ENCODE measurements at regions not wholly inside any gene's neighbourhood (a gene's known extent, or its start where the extent isn't known, plus 50 kb on each side); places are given as distances from the start of the nearest gene placed in this dataset.

DNA sequence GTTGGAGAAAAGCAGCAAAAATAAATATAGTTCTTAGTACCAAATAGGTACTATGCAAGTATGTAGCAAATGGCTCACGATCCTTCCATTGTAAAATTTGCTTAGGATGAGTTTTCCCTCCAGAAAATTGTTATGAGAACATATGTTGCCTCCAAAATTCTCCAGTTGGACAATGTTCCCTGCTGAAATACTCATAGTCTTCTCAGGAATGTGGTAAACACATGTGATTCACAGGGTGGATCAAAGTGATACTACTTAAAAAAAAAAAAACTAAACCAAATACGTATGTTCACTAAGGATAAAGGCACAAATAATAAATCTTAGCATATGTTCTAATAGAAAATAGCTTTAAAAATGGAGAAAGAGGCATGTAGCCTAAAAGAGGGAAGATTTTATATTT lies 84.3 kb upstream of the ZNF385D start:
- POLR2A ChIA-PET: no interaction called here
- H3K27me3 Mint-ChIP-seq (ENCODE audit: low read depth): no peaks in the 10 kb centered on the region
- ATAC-seq: no peak

DNA sequence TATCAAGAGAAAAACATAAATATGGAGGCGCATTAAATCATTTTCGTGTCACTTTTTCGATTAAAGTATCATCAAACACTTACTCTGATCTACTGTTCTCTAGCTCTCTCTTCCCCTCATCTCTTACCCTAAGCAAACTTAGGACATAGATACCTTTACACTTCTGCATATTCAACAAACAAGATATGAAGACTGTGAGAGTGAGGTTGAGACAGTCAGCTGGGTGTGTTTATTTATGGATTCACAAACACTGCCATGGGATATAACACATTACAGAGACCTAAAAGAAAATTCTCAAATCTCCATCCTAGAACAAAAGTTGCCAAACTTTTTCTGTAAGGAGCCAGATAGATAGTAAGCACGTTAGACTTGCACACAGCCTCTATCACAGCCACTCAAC lies 85.2 kb upstream of the ZNF385D start:
- Mint-ChIP-seq H3K4me3 (no peak overlapping the region), H3K27ac (no peak overlapping the region), H3K27me3 (ENCODE audit: low read depth) (no peaks in the 10 kb centered on the region), H3K4me1 (no peaks in the 10 kb centered on the region), H3K9me3 (no peaks in the 10 kb centered on the region), H3K36me3 (no peaks in the 10 kb centered on the region)
- TF ChIP-seq, protein P1, sequence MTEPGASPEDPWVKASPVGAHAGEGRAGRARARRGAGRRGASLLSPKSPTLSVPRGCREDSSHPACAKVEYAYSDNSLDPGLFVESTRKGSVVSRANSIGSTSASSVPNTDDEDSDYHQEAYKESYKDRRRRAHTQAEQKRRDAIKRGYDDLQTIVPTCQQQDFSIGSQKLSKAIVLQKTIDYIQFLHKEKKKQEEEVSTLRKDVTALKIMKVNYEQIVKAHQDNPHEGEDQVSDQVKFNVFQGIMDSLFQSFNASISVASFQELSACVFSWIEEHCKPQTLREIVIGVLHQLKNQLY (CRISPR knock-in tag; IDR thresholded peaks at IDR 0.05): no peak
- no peak for TF ChIP-seq ZNF121 (CRISPR knock-in tag; IDR thresholded peaks at IDR 0.05)
- no peak for TF ChIP-seq NFATC4 (CRISPR knock-in tag; IDR thresholded peaks at IDR 0.05)
- TF ChIP-seq, protein P2, sequence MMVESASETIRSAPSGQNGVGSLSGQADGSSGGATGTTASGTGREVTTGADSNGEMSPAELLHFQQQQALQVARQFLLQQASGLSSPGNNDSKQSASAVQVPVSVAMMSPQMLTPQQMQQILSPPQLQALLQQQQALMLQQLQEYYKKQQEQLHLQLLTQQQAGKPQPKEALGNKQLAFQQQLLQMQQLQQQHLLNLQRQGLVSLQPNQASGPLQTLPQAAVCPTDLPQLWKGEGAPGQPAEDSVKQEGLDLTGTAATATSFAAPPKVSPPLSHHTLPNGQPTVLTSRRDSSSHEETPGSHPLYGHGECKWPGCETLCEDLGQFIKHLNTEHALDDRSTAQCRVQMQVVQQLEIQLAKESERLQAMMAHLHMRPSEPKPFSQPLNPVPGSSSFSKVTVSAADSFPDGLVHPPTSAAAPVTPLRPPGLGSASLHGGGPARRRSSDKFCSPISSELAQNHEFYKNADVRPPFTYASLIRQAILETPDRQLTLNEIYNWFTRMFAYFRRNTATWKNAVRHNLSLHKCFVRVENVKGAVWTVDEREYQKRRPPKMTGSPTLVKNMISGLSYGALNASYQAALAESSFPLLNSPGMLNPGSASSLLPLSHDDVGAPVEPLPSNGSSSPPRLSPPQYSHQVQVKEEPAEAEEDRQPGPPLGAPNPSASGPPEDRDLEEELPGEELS (CRISPR knock-in tag; IDR thresholded peaks at IDR 0.05): no peak
- TF ChIP-seq MYBL2 (CRISPR knock-in tag; IDR thresholded peaks at IDR 0.05): no peak
- TF ChIP-seq FOXJ3 (CRISPR knock-in tag; IDR thresholded peaks at IDR 0.05; ENCODE audit: borderline replicate concordance): no peak
- POLR2A ChIA-PET: no interaction called here
- CTCF ChIA-PET: no interaction called here
- ATAC-seq (no peak), DNase-seq (ENCODE audit: low spot score) (no peak)

More for the DNA sequence above, 84.3 kb upstream of the ZNF385D start:
- DNase-seq (ENCODE audit: low spot score): no peak
- Mint-ChIP-seq H3K36me3 (no peaks in the 10 kb centered on the region), H3K9me3 (no peaks in the 10 kb centered on the region), H3K4me1 (no peaks in the 10 kb centered on the region), H3K27ac (no peak overlapping the region), H3K4me3 (no peak overlapping the region)
- no peak for TF ChIP-seq ZNF263 (CRISPR knock-in tag; IDR thresholded peaks at IDR 0.05; ENCODE audit: low read depth)
- no peak for TF ChIP-seq ZNF423 (CRISPR knock-in tag; IDR thresholded peaks at IDR 0.05)
- TF ChIP-seq ELF4 (CRISPR knock-in tag; IDR thresholded peaks at IDR 0.05; ENCODE audit: low read depth): no peak
- TF ChIP-seq FOXP1 (CRISPR knock-in tag; IDR thresholded peaks at IDR 0.05; ENCODE audit: borderline replicate concordance): no peak
- TF ChIP-seq, protein P3, sequence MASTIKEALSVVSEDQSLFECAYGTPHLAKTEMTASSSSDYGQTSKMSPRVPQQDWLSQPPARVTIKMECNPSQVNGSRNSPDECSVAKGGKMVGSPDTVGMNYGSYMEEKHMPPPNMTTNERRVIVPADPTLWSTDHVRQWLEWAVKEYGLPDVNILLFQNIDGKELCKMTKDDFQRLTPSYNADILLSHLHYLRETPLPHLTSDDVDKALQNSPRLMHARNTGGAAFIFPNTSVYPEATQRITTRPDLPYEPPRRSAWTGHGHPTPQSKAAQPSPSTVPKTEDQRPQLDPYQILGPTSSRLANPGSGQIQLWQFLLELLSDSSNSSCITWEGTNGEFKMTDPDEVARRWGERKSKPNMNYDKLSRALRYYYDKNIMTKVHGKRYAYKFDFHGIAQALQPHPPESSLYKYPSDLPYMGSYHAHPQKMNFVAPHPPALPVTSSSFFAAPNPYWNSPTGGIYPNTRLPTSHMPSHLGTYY (CRISPR knock-in tag; IDR thresholded peaks at IDR 0.05): no peak
- TF ChIP-seq NR1H2 (CRISPR knock-in tag; IDR thresholded peaks at IDR 0.05): no peak
- TF ChIP-seq, protein P4, sequence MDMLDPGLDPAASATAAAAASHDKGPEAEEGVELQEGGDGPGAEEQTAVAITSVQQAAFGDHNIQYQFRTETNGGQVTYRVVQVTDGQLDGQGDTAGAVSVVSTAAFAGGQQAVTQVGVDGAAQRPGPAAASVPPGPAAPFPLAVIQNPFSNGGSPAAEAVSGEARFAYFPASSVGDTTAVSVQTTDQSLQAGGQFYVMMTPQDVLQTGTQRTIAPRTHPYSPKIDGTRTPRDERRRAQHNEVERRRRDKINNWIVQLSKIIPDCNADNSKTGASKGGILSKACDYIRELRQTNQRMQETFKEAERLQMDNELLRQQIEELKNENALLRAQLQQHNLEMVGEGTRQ (CRISPR knock-in tag; IDR thresholded peaks at IDR 0.05): no peak
- TF ChIP-seq SOX15 (CRISPR knock-in tag; IDR thresholded peaks at IDR 0.05): no peak
- CTCF ChIA-PET: no interaction called here

DNA sequence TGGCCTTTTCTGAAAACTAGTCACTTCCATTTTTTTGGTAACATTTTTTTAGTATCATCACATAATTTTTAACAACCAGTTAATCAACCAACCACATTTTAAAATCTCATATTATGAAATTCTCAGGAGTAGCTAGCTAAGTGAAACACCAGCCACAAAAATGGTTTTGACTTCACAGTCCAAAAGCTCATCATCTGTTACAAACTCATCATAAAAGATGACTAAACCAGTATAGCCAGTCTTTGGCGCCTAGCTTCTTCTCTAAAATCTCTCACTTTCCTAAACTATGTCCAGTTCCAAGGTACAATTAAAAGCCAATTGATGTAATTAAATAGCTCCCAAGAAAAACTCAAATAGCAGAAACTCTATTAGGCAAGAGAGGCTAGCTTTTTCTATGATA lies 88.2 kb upstream of the ZNF385D start:
- DNase-seq (ENCODE audit: low spot score): no peak
- Mint-ChIP-seq H3K36me3 (no peaks in the 10 kb centered on the region), H3K4me3 (no peak overlapping the region), H3K9me3 (no peaks in the 10 kb centered on the region), H3K4me1 (no peaks in the 10 kb centered on the region), H3K27me3 (ENCODE audit: low read depth) (no peaks in the 10 kb centered on the region), H3K27ac (no peak overlapping the region)
- ATAC-seq: no peak
- ChIA-PET POLR2A (no interaction called here), CTCF (interaction anchor here (0.7 to 0.8 kb wide), 2 partner anchors 13 to 87 kb away, joined by 3 to 4 read pairs; no protein-coding TSS in a partner anchor)
- no peak for TF ChIP-seq ELF4 (CRISPR knock-in tag; IDR thresholded peaks at IDR 0.05; ENCODE audit: low read depth)
- TF ChIP-seq, protein P5, sequence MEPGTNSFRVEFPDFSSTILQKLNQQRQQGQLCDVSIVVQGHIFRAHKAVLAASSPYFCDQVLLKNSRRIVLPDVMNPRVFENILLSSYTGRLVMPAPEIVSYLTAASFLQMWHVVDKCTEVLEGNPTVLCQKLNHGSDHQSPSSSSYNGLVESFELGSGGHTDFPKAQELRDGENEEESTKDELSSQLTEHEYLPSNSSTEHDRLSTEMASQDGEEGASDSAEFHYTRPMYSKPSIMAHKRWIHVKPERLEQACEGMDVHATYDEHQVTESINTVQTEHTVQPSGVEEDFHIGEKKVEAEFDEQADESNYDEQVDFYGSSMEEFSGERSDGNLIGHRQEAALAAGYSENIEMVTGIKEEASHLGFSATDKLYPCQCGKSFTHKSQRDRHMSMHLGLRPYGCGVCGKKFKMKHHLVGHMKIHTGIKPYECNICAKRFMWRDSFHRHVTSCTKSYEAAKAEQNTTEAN (CRISPR knock-in tag; IDR thresholded peaks at IDR 0.05): no peak
- TF ChIP-seq NR3C1 (CRISPR knock-in tag; conservative IDR thresholded peaks at IDR 0.05; ENCODE audit: low read depth): no peak
- TF ChIP-seq, protein P6, sequence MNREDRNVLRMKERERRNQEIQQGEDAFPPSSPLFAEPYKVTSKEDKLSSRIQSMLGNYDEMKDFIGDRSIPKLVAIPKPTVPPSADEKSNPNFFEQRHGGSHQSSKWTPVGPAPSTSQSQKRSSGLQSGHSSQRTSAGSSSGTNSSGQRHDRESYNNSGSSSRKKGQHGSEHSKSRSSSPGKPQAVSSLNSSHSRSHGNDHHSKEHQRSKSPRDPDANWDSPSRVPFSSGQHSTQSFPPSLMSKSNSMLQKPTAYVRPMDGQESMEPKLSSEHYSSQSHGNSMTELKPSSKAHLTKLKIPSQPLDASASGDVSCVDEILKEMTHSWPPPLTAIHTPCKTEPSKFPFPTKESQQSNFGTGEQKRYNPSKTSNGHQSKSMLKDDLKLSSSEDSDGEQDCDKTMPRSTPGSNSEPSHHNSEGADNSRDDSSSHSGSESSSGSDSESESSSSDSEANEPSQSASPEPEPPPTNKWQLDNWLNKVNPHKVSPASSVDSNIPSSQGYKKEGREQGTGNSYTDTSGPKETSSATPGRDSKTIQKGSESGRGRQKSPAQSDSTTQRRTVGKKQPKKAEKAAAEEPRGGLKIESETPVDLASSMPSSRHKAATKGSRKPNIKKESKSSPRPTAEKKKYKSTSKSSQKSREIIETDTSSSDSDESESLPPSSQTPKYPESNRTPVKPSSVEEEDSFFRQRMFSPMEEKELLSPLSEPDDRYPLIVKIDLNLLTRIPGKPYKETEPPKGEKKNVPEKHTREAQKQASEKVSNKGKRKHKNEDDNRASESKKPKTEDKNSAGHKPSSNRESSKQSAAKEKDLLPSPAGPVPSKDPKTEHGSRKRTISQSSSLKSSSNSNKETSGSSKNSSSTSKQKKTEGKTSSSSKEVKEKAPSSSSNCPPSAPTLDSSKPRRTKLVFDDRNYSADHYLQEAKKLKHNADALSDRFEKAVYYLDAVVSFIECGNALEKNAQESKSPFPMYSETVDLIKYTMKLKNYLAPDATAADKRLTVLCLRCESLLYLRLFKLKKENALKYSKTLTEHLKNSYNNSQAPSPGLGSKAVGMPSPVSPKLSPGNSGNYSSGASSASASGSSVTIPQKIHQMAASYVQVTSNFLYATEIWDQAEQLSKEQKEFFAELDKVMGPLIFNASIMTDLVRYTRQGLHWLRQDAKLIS (CRISPR knock-in tag; IDR thresholded peaks at IDR 0.05; ENCODE audit: borderline replicate concordance): no peak
- no peak for TF ChIP-seq RELA (CRISPR knock-in tag; IDR thresholded peaks at IDR 0.05; ENCODE audit: borderline replicate concordance)

Measured in WTC11 (cell line).